SJCRH30 (cell line): ENCODE measurements at regions not wholly inside any gene's neighbourhood (a gene's known extent, or its start where the extent isn't known, plus 50 kb on each side); places are given as distances from the start of the nearest gene placed in this dataset.

Source experiments
- DNase-seq, 2 experiments: peaks; one replicate each; pipeline ENCODE4 v3.0.0-alpha.2; 2015 to 2020
- H3K27ac ChIP-seq: fragments of 250-450 bp; sonication (Bioruptor Pico); 2 replicates; pipeline ENCODE4 v1.5.1; 2020; ENCODE audit warnings: mild to moderate bottlenecking, moderate library complexity
- H3K27me3 ChIP-seq: fragments of 250-450 bp; sonication (Bioruptor Pico); 2 replicates; pipeline ENCODE4 v1.5.1; 2020; ENCODE audit warnings: mild to moderate bottlenecking, moderate library complexity
- H3K36me3 ChIP-seq: fragments of 250-450 bp; sonication (Bioruptor Pico); 2 replicates; pipeline ENCODE4 v1.5.1; 2020; ENCODE audit warnings: mild to moderate bottlenecking, moderate library complexity
- H3K4me1 ChIP-seq: fragments of 250-450 bp; sonication (Bioruptor Pico); 2 replicates; pipeline ENCODE4 v1.5.1; 2020; ENCODE audit warnings: mild to moderate bottlenecking, moderate library complexity
- H3K4me3 ChIP-seq: fragments of 250-450 bp; sonication (Bioruptor Pico); 2 replicates; pipeline ENCODE4 v1.5.1; 2020; ENCODE audit warnings: mild to moderate bottlenecking, moderate library complexity
- H3K9me3 ChIP-seq: fragments of 250-450 bp; sonication (Bioruptor Pico); replicated peaks from 2 replicates; pipeline ENCODE4 v1.5.1; 2020; ENCODE audit warnings: mild to moderate bottlenecking, moderate library complexity

DNA sequence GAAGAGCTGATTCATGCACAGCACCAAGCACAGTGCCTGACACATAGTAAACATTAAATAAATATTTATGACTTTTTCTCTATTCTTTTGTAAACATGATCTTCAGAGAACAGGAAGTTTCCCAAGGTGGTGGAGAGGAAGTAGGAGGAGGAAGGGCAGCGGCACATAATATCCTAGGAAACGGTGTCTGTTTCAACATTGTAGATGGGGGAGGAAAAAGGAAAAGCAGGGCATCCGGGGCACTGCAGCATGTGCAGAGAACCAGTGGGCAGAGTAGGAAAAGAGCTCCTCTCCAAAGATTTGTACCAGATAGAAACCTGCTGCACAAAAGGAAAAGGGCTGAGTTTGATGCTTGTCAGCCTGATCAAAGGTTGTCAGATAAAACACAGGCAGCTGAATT lies 421.7 kb upstream of the ZNF462 start:
- Histone ChIP-seq H3K4me3 (no peak overlapping the region), H3K27ac (no peak overlapping the region), H3K4me1 (peaks cover 8% of the 10 kb centered on the region; the same call in 1 of the 2 replicates), H3K27me3 (no peaks in the 10 kb centered on the region; the same call in 1 of the 2 replicates), H3K36me3 (no peaks in the 10 kb centered on the region), H3K9me3 (no peaks in the 10 kb centered on the region)
- no peak for DNase-seq

GRCh38 chr9:106443520-106443919 lies 419.4 kb upstream of the ZNF462 start:
- Histone ChIP-seq H3K27me3 (no peaks in the 10 kb centered on the region), H3K36me3 (no peaks in the 10 kb centered on the region), H3K27ac (no peak overlapping the region), H3K9me3 (no peaks in the 10 kb centered on the region), H3K4me1 (peaks cover 7% of the 10 kb centered on the region; the same call in 1 of the 2 replicates), H3K4me3 (no peak overlapping the region)
- DNase-seq, result no peak

GRCh38 chr9:106445107-106445506 lies 417.9 kb upstream of the ZNF462 start:
- DNase-seq, result no peak
- Histone ChIP-seq H3K27ac (no peak overlapping the region), H3K9me3 (no peaks in the 10 kb centered on the region), H3K4me3 (no peak overlapping the region), H3K27me3 (no peaks in the 10 kb centered on the region), H3K36me3 (no peaks in the 10 kb centered on the region), H3K4me1 (peaks cover 9% of the 10 kb centered on the region)

DNA sequence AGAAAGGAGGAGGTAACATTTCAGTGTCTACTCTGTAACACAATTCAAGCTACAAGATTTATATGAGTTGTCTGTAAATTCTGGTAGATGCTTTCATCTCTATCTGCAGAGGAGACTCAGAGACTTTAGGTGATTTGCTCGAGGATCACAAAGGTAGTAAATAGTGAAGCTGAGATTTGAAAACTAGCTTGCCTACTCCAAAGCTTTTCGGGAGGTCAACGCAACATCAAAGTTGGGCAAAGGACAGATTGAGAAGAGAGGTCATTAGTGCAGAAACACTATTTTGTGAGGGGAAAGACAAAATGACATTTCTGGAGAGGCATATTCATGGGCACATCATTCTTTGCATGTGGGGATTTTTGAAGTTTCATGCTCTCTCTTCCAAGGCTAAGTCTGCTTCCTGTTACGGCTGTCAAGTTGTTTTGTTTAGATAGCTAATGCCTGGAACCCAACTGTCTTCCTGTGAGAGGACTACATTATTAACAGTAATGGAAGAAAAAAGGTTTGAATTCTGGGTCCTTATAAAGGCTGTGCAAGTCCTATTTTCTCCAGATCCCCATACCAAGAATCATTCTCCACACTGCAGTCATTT lies 413.5 kb upstream of the ZNF462 start:
- H3K27ac ChIP-seq, result no peak overlapping the region
- H3K4me1 ChIP-seq, result peaks cover 9% of the 10 kb centered on the region
- H3K27me3 ChIP-seq, result no peaks in the 10 kb centered on the region
- no peak overlapping the region for H3K4me3 ChIP-seq
- H3K9me3 ChIP-seq, result no peaks in the 10 kb centered on the region
- no peaks in the 10 kb centered on the region for H3K36me3 ChIP-seq
- peak in 1 of 2 experiments; percentile 25 for DNase-seq

- H3K9me3 ChIP-seq, result no peaks in the 10 kb centered on the region
- H3K36me3 ChIP-seq, result no peaks in the 10 kb centered on the region
- H3K27ac ChIP-seq, result no peak overlapping the region
- H3K4me1 ChIP-seq, result peaks cover 9% of the 10 kb centered on the region
- DNase-seq, result no peak
- no peaks in the 10 kb centered on the region for H3K27me3 ChIP-seq
- no peak overlapping the region for H3K4me3 ChIP-seq
Observed at GRCh38 chr9:106450549-106450948, 412.4 kb upstream of the ZNF462 start.

GRCh38 chr9:106451223-106451622 lies 411.7 kb upstream of the ZNF462 start:
- Histone ChIP-seq H3K27ac (no peak overlapping the region), H3K4me3 (no peak overlapping the region)

GRCh38 chr9:106456581-106456980 lies 406.4 kb upstream of the ZNF462 start:
- no peaks in the 10 kb centered on the region for H3K4me1 ChIP-seq
- H3K36me3 ChIP-seq, result no peaks in the 10 kb centered on the region
- H3K27me3 ChIP-seq, result no peaks in the 10 kb centered on the region; the same call in 1 of the 2 replicates
- DNase-seq, result no peak
- no peak overlapping the region for H3K27ac ChIP-seq
- H3K9me3 ChIP-seq, result no peaks in the 10 kb centered on the region
- no peak overlapping the region for H3K4me3 ChIP-seq

More at GRCh38 chr9:106451223-106451622, 411.7 kb upstream of the ZNF462 start:
- Histone ChIP-seq H3K27me3 (no peaks in the 10 kb centered on the region), H3K4me1 (peaks cover 9% of the 10 kb centered on the region), H3K36me3 (no peaks in the 10 kb centered on the region), H3K9me3 (no peaks in the 10 kb centered on the region)
- DNase-seq, result no peak

DNA sequence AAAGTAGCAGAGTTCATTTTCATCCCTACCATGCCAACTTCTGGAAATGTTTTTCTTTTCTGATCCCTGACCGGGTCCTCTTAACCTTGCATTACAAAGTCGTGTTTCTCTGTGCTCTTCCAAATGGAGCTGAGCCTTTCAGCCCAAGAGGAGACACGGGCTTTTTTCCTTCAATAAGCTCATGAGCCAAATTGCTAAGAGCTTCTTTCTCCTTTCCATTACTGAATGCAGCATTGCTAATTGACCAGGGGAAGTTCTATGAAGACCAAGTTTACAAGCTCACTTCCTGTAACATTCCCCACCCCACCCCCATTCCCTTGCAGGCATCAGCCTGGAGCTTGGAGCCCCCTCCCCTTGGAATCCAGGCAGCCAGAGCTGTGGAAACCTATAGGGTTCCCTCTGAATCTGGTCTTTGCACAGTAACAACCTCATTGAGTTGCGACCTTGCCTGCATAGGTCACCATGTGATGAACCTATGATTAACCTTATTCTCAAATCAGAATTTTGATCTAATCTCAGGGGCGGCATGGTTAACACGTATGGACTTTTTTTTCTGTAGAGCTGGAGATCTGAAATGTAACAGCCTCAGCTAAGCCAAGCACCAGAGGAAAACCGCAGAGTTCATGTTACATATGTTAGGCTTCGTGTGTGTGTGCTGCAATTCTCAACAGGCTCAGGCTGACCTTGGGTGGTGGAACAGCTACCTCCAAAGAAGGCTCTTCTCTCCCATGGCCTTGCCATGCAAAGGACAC lies 395.7 kb upstream of the ZNF462 start:
- Histone ChIP-seq H3K9me3 (no peaks in the 10 kb centered on the region), H3K27me3 (no peaks in the 10 kb centered on the region), H3K27ac (no peak overlapping the region), H3K4me3 (no peak overlapping the region), H3K4me1 (no peaks in the 10 kb centered on the region), H3K36me3 (no peaks in the 10 kb centered on the region)
- DNase-seq, result peak; percentile 22 to 31

DNA sequence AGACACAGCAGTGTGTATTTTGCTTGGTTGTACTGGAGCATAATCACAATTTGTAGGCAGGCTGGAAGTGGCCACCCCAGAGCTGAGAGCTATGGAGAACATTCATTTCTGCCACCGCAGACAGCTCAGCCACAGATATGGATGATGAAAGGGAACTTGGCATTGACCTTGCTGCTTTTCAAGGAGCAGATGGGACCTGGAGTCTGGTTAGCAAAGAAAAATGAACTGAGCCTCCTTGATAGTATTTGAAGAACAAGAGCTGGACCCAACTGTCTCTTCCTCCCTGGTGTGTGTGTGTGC lies 395.2 kb upstream of the ZNF462 start:
- Histone ChIP-seq H3K4me3 (no peak overlapping the region), H3K9me3 (no peaks in the 10 kb centered on the region), H3K27me3 (no peaks in the 10 kb centered on the region), H3K4me1 (no peaks in the 10 kb centered on the region), H3K36me3 (no peaks in the 10 kb centered on the region), H3K27ac (no peak overlapping the region)
- no peak for DNase-seq

GRCh38 chr9:106468431-106468830 lies 394.5 kb upstream of the ZNF462 start:
- H3K9me3 ChIP-seq, result no peaks in the 10 kb centered on the region
- DNase-seq, result no peak
- no peaks in the 10 kb centered on the region for H3K4me1 ChIP-seq
- no peak overlapping the region for H3K4me3 ChIP-seq
- H3K27me3 ChIP-seq, result no peaks in the 10 kb centered on the region
- H3K36me3 ChIP-seq, result no peaks in the 10 kb centered on the region
- no peak overlapping the region for H3K27ac ChIP-seq

GRCh38 chr9:106478312-106478711 lies 384.7 kb upstream of the ZNF462 start:
- H3K9me3 ChIP-seq, result no peaks in the 10 kb centered on the region
- no peak for DNase-seq
- H3K36me3 ChIP-seq, result no peaks in the 10 kb centered on the region
- H3K27me3 ChIP-seq, result no peaks in the 10 kb centered on the region
- no peak overlapping the region for H3K27ac ChIP-seq
- peaks cover 6% of the 10 kb centered on the region; the same call in 1 of the 2 replicates for H3K4me1 ChIP-seq
- H3K4me3 ChIP-seq, result no peak overlapping the region

GRCh38 chr9:106478727-106479126 lies 384.2 kb upstream of the ZNF462 start:
- DNase-seq, result no peak
- no peaks in the 10 kb centered on the region for H3K9me3 ChIP-seq

GRCh38 chr9:106479679-106480078 lies 383.3 kb upstream of the ZNF462 start:
- Histone ChIP-seq H3K4me3 (no peak overlapping the region), H3K9me3 (no peaks in the 10 kb centered on the region), H3K4me1 (peaks cover 6% of the 10 kb centered on the region; the same call in 1 of the 2 replicates), H3K27ac (no peak overlapping the region), H3K36me3 (no peaks in the 10 kb centered on the region), H3K27me3 (no peaks in the 10 kb centered on the region)
- DNase-seq, result peak in 1 of 2 experiments; percentile 18

More at GRCh38 chr9:106478727-106479126, 384.2 kb upstream of the ZNF462 start:
- Histone ChIP-seq H3K36me3 (no peaks in the 10 kb centered on the region), H3K27me3 (no peaks in the 10 kb centered on the region), H3K4me3 (no peak overlapping the region), H3K27ac (no peak overlapping the region), H3K4me1 (peaks cover 6% of the 10 kb centered on the region; the same call in 1 of the 2 replicates)

DNA sequence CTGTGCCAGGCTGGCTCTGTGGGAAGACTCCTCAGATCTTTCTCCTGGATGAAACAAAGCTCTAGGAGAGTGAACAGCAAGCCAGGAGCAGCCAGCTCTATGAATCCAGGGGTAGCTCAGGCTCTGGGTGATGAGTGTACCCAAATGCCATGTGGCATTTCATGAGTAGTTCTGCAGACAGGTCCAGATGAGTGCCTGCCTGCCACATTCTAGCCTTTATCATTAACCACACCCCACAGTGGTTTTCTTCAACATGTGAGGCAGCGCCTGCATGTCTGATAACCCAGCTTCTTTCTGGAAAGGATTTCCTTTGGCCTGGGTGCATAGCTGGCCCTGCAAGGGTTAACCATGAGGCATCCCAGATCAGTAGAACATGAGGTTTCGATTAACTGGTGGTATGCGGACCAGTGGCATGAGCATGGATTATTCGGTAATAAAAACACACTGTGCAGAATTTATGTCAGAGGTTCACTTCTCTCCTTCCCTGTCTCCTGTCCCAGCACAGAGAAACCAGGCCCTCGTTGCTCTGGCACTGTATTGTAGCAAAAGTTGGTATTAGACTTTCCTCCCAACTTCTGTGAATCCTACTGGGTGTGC lies 381.9 kb upstream of the ZNF462 start:
- no peaks in the 10 kb centered on the region for H3K27me3 ChIP-seq
- H3K4me1 ChIP-seq, result peaks cover 6% of the 10 kb centered on the region; the same call in 1 of the 2 replicates
- H3K36me3 ChIP-seq, result no peaks in the 10 kb centered on the region
- no peak overlapping the region for H3K27ac ChIP-seq
- no peaks in the 10 kb centered on the region for H3K9me3 ChIP-seq
- DNase-seq, result no peak
- no peak overlapping the region for H3K4me3 ChIP-seq

DNA sequence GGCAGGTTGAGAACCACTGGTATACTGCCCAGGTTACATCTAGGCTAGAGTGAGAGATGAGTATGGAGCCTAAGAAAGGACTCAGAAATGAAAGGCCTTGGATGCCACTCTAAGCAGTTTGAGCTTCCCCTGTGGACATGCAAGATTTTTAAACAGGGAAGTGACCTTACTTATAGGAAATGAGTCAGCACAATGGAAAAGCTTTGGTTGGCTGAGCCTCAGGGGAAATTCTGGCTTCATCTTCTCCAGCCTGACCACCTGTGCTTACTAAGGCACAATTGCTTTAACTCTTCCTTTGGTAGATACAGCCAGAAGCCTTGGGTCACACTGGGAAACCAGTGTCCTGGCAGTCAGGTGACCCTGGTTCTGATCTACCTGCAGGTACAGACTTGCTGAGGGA lies 380.2 kb upstream of the ZNF462 start:
- Histone ChIP-seq H3K9me3 (no peaks in the 10 kb centered on the region), H3K36me3 (no peaks in the 10 kb centered on the region), H3K27ac (no peak overlapping the region), H3K27me3 (no peaks in the 10 kb centered on the region), H3K4me1 (peaks cover 6% of the 10 kb centered on the region; the same call in 1 of the 2 replicates), H3K4me3 (no peak overlapping the region)
- DNase-seq, result peak in 1 of 2 experiments; percentile 35
